D721Med (cell line): ENCODE measurements at regions not wholly inside any gene's neighbourhood (a gene's known extent, or its start where the extent isn't known, plus 50 kb on each side); places are given as distances from the start of the nearest gene placed in this dataset.
"Not testable (repeated sequence)": the region's sequence is repeated elsewhere in the genome, so short reads cannot be mapped to it uniquely, and the experiment has no call there.

Experiments
- DNase-seq: peaks from one replicate; pipeline ENCODE4 v3.0.0; 2011; ENCODE audit warnings: low spot score; ENCODE audit not compliant: insufficient read length
- FAIRE-seq: peaks from 2 replicates; lab custom pipeline; 2011; peaks lifted over from hg19 to GRCh38; lab: Jason Lieb, UNC
- TF ChIP-seq, protein P1 (sequence below): IDR thresholded peaks from 2 replicates; pipeline ENCODE4 v1.5.1; 2012; ENCODE audit warnings: mild to moderate bottlenecking, control low read depth; ENCODE audit not compliant: insufficient read depth; ENCODE audit errors: missing control alignments

DNA sequence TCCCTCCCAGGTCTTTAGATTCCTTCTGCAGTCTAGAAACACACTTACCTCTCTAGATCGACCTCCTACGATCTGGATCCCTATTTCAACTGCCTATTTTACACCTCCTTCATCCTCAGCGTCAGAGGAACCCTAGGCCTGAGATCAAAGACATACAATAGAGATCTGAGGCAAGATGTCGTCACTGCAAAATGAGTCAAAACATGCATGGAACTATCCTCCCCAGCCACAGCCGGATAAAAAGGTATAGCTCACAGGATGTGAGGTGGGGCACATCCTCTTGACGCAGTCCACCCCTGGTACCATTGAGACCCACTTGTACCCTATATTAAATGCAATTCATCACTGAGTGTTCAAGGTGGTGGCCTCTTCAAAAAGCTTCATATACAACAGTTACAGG is 63.7 kb upstream of the DNAJC10 start:
- no peak for DNase-seq
- TF ChIP-seq, protein P1, sequence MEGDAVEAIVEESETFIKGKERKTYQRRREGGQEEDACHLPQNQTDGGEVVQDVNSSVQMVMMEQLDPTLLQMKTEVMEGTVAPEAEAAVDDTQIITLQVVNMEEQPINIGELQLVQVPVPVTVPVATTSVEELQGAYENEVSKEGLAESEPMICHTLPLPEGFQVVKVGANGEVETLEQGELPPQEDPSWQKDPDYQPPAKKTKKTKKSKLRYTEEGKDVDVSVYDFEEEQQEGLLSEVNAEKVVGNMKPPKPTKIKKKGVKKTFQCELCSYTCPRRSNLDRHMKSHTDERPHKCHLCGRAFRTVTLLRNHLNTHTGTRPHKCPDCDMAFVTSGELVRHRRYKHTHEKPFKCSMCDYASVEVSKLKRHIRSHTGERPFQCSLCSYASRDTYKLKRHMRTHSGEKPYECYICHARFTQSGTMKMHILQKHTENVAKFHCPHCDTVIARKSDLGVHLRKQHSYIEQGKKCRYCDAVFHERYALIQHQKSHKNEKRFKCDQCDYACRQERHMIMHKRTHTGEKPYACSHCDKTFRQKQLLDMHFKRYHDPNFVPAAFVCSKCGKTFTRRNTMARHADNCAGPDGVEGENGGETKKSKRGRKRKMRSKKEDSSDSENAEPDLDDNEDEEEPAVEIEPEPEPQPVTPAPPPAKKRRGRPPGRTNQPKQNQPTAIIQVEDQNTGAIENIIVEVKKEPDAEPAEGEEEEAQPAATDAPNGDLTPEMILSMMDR, result no peak
- no peak for FAIRE-seq

DNA sequence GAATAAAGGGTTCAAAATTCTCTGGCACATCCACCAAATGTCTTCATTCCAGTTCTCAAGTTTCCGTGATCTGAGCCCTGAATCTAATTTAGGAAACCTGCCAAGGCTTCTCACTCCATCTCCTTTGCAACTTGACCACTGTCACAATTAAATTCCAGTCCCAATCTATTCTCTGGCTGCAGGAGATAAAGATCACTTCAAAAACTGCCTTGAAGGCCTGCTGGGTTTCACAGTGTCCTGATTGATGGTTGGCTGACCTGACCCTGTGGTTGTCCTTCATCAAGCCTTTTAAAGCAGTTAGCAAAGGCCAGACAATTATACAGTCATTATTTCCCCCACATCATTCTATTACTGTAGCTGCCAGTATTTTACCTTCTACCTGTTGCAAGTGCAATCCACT is 60.3 kb upstream of the DNAJC10 start:
- TF ChIP-seq, protein P1, result no peak
- no peak for FAIRE-seq

DNA sequence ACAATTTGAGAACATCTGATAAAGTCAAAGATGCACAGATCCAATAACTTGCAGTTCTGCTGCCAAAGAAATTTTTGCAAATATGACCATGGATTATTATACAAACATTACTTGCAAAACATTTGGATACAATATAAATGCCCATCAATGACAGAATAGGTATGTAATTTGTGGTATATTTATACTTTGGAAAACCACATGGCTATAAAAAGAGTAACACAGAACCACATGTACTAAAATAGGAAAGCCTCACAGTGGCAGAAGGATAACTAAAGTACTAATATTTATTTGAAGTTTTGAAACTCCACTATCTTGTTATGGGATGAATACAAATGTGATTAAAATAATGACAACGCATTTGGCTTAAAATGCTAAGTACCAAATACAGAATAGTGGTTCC is 51.8 kb upstream of the DNAJC10 start:
- DNase-seq (no peak), FAIRE-seq (no peak)
- TF ChIP-seq, protein P1, result no peak

More for the DNA sequence above, 60.3 kb upstream of the DNAJC10 start:
- DNase-seq, result no peak

DNA sequence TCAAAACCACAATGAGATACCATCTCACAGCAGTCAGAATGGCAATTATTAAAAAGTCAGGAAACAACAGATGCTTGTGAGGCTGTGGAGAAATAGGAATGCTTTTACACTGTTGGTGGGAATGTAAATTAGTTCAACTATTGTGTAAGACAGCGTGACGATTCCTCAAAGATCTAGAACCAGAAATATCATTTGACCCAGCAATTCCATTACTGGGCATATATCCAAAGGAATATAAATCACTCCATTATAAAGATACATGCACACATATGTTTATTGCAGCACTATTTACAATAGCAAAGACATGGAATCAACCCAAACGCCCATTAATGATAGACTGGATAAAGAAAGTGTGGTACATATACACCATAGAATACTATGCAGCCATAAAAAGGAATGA is 50.6 kb upstream of the DNAJC10 start:
- DNase-seq, FAIRE-seq: not testable (repeated sequence)
